NCI-H1436 (cell line): ENCODE measurements at regions not wholly inside any gene's neighbourhood (a gene's known extent, or its start where the extent isn't known, plus 50 kb on each side); places are given as distances from the start of the nearest gene placed in this dataset.

Source experiments
- DNase-seq: peaks from one replicate; lab custom pipeline; 2025; lab: John Stamatoyannopoulos, UW

GRCh38 chrX:9196961-9197640 lies 163.2 kb upstream of the FAM9B start:
- DNase-seq, result no peak

GRCh38 chrX:9204560-9204959 lies 170.6 kb upstream of the FAM9B start:
- DNase-seq, result no peak

- no peak for DNase-seq
Measured at GRCh38 chrX:9205599-9206223, 171.8 kb upstream of the FAM9B start.

GRCh38 chrX:9207142-9207541 lies 173.2 kb upstream of the FAM9B start:
- DNase-seq, result no peak

- no peak for DNase-seq
Measured at GRCh38 chrX:9211269-9211668, 177.3 kb upstream of the FAM9B start.

- DNase-seq, result no peak
Measured at GRCh38 chrX:9221781-9222180, 187.9 kb upstream of the FAM9B start.

- DNase-seq, result no peak
Measured at GRCh38 chrX:9222299-9222698, 188.4 kb upstream of the FAM9B start.

GRCh38 chrX:9227276-9227675 lies 193.3 kb upstream of the FAM9B start:
- DNase-seq, result no peak

GRCh38 chrX:9231491-9231890 lies 197.6 kb upstream of the FAM9B start:
- no peak for DNase-seq

GRCh38 chrX:9233141-9233540 lies 199.2 kb upstream of the FAM9B start:
- no peak for DNase-seq

GRCh38 chrX:9234315-9234714 lies 200.4 kb upstream of the FAM9B start:
- no peak for DNase-seq

- no peak for DNase-seq
Measured at GRCh38 chrX:9235722-9236121, 201.8 kb upstream of the FAM9B start.

- no peak for DNase-seq
Measured at GRCh38 chrX:9240956-9241355, 207.0 kb upstream of the FAM9B start.

- no peak for DNase-seq
Measured at GRCh38 chrX:9241427-9241826, 207.5 kb upstream of the FAM9B start.

- no peak for DNase-seq
Measured at GRCh38 chrX:9249051-9249846, 215.3 kb upstream of the FAM9B start.

- DNase-seq, result no peak
Measured at GRCh38 chrX:9252182-9252581, 212.7 kb upstream of the TBL1X start.

- no peak for DNase-seq
Measured at GRCh38 chrX:9253211-9253610, 211.6 kb upstream of the TBL1X start.

- DNase-seq, result no peak
Measured at GRCh38 chrX:9257718-9258420, 207.0 kb upstream of the TBL1X start.

GRCh38 chrX:9258421-9259104 lies 206.3 kb upstream of the TBL1X start:
- DNase-seq, result no peak

- DNase-seq, result no peak
Measured at GRCh38 chrX:9260603-9261002, 204.3 kb upstream of the TBL1X start.

GRCh38 chrX:9267415-9267814 lies 197.4 kb upstream of the TBL1X start:
- no peak for DNase-seq

GRCh38 chrX:9269134-9269533 lies 195.7 kb upstream of the TBL1X start:
- DNase-seq, result no peak
